GM12891 (cell line): ENCODE measurements at regions not wholly inside any gene's neighbourhood (a gene's known extent, or its start where the extent isn't known, plus 50 kb on each side); places are given as distances from the start of the nearest gene placed in this dataset.

ENCODE experiments used
- PAX5 ChIP-seq: IDR thresholded peaks from 2 replicates; pipeline ENCODE4 v1.6.1; 2011; ENCODE audit warnings: low read length, moderate library complexity, mild to moderate bottlenecking; ENCODE audit not compliant: insufficient read depth, severe bottlenecking
- POLR2A ChIP-seq: IDR thresholded peaks from 2 replicates; pipeline ENCODE4 v1.6.1; 2011; ENCODE audit warnings: low read depth, low read length, control low read depth
- POLR2AphosphoS5 ChIP-seq: IDR thresholded peaks from 2 replicates; pipeline ENCODE4 v1.6.1; 2011; ENCODE audit warnings: low read depth, low read length, control low read depth
- POU2F2 ChIP-seq: IDR thresholded peaks from 2 replicates; pipeline ENCODE4 v1.6.1; 2011; ENCODE audit warnings: low read depth, mild to moderate bottlenecking, control low read depth, low read length, moderate library complexity
- SPI1 ChIP-seq: IDR thresholded peaks from 2 replicates; pipeline ENCODE4 v1.6.1; 2011; ENCODE audit warnings: low read depth, low read length, control low read depth
- TAF1 ChIP-seq: IDR thresholded peaks from 2 replicates; pipeline ENCODE4 v1.6.1; 2011; ENCODE audit warnings: low read depth, low read length, control low read depth

GRCh38 chr7:50153148-50153547 is 60.1 kb upstream of the ZPBP start:
- TF ChIP-seq POLR2AphosphoS5: no peak
- TF ChIP-seq POLR2A: no peak
- TF ChIP-seq TAF1: no peak
- no peak for TF ChIP-seq SPI1
- no peak for TF ChIP-seq PAX5
- no peak for TF ChIP-seq POU2F2
